ENCODE measurements at regions not wholly inside any gene's neighbourhood (a gene's known extent, or its start where the extent isn't known, plus 50 kb on each side); places are given as distances from the start of the nearest gene placed in this dataset.
"Not testable (repeated sequence)": the region's sequence is repeated elsewhere in the genome, so short reads cannot be mapped to it uniquely, and the experiment has no call there.

- TF ChIP-seq ZBTB33 (IDR thresholded peaks at IDR 0.05; ENCODE audit: extremely low read depth, insufficient replicate concordance, low read length) (no peak), ZFX (IDR thresholded peaks at IDR 0.05) (no peak), YY1 (IDR thresholded peaks at IDR 0.05; ENCODE audit: extremely low read depth, insufficient replicate concordance, low read depth, low read length) (no peak), ATF3 (IDR thresholded peaks at IDR 0.05) (no peak), SP1 (IDR thresholded peaks at IDR 0.05; ENCODE audit: low read depth) (no peak), CBX3 (IDR thresholded peaks at IDR 0.05; ENCODE audit: low read depth) (no peak), EGR1 (IDR thresholded peaks at IDR 0.05; ENCODE audit: low read depth) (no peak), REST (IDR thresholded peaks at IDR 0.05; ENCODE audit: low read depth) (no peak)
Observed at GRCh38 chr5:96292582-96293247, 140.3 kb downstream of the PCSK1 start (continued).

- H4K20me1 ChIP-seq (ENCODE audit: insufficient read depth); ATAC-seq; H3K27me3 ChIP-seq (ENCODE audit: insufficient read depth, low read length); H3K4me1 ChIP-seq (ENCODE audit: control insufficient read depth in 1 of 2, insufficient read depth in 2 of 2, low read length in 2 of 2); H3K4me2 ChIP-seq (ENCODE audit: low read length); H3K4me3 ChIP-seq (replicated peaks in 1 of 2; ENCODE audit: low read depth in 1 of 2, low read length in 2 of 2); H3K79me2 ChIP-seq (ENCODE audit: insufficient read depth, low read length); intact Hi-C loops (cut with micrococcal nuclease); H2AFZ ChIP-seq (ENCODE audit: low read depth, low read length, poor library complexity, severe bottlenecking); H3K36me3 ChIP-seq (ENCODE audit: control insufficient read depth in 1 of 2, insufficient read depth in 2 of 2, low read length in 2 of 2); H3K9ac ChIP-seq (ENCODE audit: low read length); DNase-seq (ENCODE audit: low read depth, low spot score); POLR2A ChIA-PET; CTCF ChIA-PET; H3K9me3 ChIP-seq (ENCODE audit: control insufficient read depth in 1 of 2, insufficient read depth in 1 of 2, low read depth in 1 of 2, low read length in 2 of 2); H3K27ac ChIP-seq (ENCODE audit: low read depth, low read length); RAD21 ChIA-PET (ENCODE audit: low non-redundant PET in 1 of 2, low total read pairs in 2 of 2, uncharacterized antibody in 2 of 2, unreplicated experiment in 2 of 2); H3K9me2 ChIP-seq (ENCODE audit: insufficient read depth); BruUV-seq (replicated peaks): not testable (repeated sequence)
Observed at GRCh38 chr5:96289287-96289686, 143.8 kb downstream of the PCSK1 start.

Data from HCT116 (cell line).